ENCODE measurements at regions not wholly inside any gene's neighbourhood (a gene's known extent, or its start where the extent isn't known, plus 50 kb on each side); places are given as distances from the start of the nearest gene placed in this dataset.
"Not testable (repeated sequence)": the region's sequence is repeated elsewhere in the genome, so short reads cannot be mapped to it uniquely, and the experiment has no call there.

- not testable (repeated sequence) for TF ChIP-seq MXI1 (conservative IDR thresholded peaks at IDR 0.05; ENCODE audit: poor library complexity, severe bottlenecking); EP300 (conservative IDR thresholded peaks at IDR 0.05; ENCODE audit: poor library complexity, severe bottlenecking); TAF1 (IDR thresholded peaks at IDR 0.05; ENCODE audit: low read depth)
- TF ChIP-seq, protein P1, sequence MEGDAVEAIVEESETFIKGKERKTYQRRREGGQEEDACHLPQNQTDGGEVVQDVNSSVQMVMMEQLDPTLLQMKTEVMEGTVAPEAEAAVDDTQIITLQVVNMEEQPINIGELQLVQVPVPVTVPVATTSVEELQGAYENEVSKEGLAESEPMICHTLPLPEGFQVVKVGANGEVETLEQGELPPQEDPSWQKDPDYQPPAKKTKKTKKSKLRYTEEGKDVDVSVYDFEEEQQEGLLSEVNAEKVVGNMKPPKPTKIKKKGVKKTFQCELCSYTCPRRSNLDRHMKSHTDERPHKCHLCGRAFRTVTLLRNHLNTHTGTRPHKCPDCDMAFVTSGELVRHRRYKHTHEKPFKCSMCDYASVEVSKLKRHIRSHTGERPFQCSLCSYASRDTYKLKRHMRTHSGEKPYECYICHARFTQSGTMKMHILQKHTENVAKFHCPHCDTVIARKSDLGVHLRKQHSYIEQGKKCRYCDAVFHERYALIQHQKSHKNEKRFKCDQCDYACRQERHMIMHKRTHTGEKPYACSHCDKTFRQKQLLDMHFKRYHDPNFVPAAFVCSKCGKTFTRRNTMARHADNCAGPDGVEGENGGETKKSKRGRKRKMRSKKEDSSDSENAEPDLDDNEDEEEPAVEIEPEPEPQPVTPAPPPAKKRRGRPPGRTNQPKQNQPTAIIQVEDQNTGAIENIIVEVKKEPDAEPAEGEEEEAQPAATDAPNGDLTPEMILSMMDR (IDR thresholded peaks at IDR 0.05; ENCODE audit: poor library complexity, severe bottlenecking) = not testable (repeated sequence)
Observed at GRCh38 chr1:143833376-143833775, 138.4 kb downstream of the FAM72C start.

Measured in neural cell (in vitro differentiated cells).